ENCODE measurements at regions not wholly inside any gene's neighbourhood (a gene's known extent, or its start where the extent isn't known, plus 50 kb on each side); places are given as distances from the start of the nearest gene placed in this dataset.

DNA sequence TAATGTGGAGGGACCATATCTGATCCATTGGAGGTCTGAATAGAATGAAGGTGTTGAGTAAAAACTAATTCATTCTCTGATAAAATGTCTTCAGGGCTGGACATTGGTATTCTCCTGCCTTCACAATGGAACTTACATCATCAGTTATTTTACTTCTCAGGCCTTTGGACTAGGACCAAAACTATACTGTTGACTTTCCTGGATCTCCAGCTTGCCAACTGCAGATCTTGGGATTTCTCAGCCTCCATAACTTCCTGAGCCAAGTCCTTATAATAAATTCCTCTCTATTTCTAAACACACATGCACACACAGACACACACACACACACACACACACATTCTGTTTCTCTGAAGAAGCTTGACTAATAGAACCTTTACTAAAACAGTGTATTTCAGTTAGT is 1858.6 kb upstream of the ADGRL3 start:
- no peak for TF ChIP-seq CTCF (IDR thresholded peaks at IDR 0.05)
- TF ChIP-seq, protein P1, sequence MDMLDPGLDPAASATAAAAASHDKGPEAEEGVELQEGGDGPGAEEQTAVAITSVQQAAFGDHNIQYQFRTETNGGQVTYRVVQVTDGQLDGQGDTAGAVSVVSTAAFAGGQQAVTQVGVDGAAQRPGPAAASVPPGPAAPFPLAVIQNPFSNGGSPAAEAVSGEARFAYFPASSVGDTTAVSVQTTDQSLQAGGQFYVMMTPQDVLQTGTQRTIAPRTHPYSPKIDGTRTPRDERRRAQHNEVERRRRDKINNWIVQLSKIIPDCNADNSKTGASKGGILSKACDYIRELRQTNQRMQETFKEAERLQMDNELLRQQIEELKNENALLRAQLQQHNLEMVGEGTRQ (CRISPR knock-in tag; IDR thresholded peaks at IDR 0.05): no peak
- no peak for TF ChIP-seq ZBTB21 (CRISPR knock-in tag; IDR thresholded peaks at IDR 0.05; ENCODE audit: borderline replicate concordance)
- no peak for TF ChIP-seq TEAD4 (CRISPR knock-in tag; IDR thresholded peaks at IDR 0.05)

Measured in WTC11 (cell line).